OCI-LY3 (cell line): ENCODE measurements at regions not wholly inside any gene's neighbourhood (a gene's known extent, or its start where the extent isn't known, plus 50 kb on each side); places are given as distances from the start of the nearest gene placed in this dataset.

Experiments
- EZH2phosphoT487 ChIP-seq: fragments of 200-600 bp; shearing (Covaris generic); IDR thresholded peaks from 2 replicates; pipeline ENCODE4 v1.6.1; 2018; ENCODE audit warnings: antibody characterized with exemption, mixed run types, low read depth
- TF ChIP-seq, protein P1 (sequence below): fragments of 200-600, 300-600 bp; sonication (generic); IDR thresholded peaks from 2 replicates; pipeline ENCODE4 v1.5.1; 2014; ENCODE audit warnings: antibody characterized with exemption, low read length, low read depth

DNA sequence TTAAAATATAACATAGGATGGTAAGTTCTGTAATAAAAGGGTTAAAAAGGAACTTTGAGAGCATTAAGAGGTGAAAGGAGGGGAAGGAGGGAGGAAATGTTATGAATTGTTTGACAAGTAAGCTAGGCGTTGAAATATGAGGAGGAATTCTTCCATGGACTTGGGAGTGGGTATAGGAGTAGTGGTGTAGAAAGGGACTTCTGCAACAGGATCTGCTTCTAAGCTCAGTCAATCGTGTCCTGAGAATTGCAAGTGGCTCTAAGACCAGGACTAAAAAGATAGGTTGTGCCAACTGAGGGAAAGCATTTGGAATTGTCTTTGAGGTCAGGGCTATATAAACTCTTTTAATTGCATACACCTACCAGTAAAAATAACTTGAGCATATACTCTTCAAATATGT, 74.1 kb upstream of the SLC38A2 start:
- TF ChIP-seq, protein P1, sequence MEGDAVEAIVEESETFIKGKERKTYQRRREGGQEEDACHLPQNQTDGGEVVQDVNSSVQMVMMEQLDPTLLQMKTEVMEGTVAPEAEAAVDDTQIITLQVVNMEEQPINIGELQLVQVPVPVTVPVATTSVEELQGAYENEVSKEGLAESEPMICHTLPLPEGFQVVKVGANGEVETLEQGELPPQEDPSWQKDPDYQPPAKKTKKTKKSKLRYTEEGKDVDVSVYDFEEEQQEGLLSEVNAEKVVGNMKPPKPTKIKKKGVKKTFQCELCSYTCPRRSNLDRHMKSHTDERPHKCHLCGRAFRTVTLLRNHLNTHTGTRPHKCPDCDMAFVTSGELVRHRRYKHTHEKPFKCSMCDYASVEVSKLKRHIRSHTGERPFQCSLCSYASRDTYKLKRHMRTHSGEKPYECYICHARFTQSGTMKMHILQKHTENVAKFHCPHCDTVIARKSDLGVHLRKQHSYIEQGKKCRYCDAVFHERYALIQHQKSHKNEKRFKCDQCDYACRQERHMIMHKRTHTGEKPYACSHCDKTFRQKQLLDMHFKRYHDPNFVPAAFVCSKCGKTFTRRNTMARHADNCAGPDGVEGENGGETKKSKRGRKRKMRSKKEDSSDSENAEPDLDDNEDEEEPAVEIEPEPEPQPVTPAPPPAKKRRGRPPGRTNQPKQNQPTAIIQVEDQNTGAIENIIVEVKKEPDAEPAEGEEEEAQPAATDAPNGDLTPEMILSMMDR, result no peak
- TF ChIP-seq EZH2phosphoT487, result no peak
